H1 (cell line): ENCODE measurements at regions not wholly inside any gene's neighbourhood (a gene's known extent, or its start where the extent isn't known, plus 50 kb on each side); places are given as distances from the start of the nearest gene placed in this dataset.

ENCODE experiments used
- CTCF ChIA-PET: fragments of 300-600 bp; sonication (Branson Sonifier 250); formaldehyde crosslinking; loops from one replicate; lab custom pipeline; 2021; ENCODE audit not compliant: partially characterized antibody; lab: Charles Lee
- POLR2A ChIA-PET: fragments of 300-600 bp; sonication (Branson Sonifier 250); formaldehyde crosslinking; loops from one replicate; lab custom pipeline; 2021; ENCODE audit warnings: inconsistent platforms; ENCODE audit not compliant: partially characterized antibody; lab: Charles Lee
- DNase-seq, 2 experiments: peaks; one replicate each; pipeline versions ENCODE4 v3.0.0 to v3.0.0-alpha.2; 2010 to 2022; ENCODE audit warnings: low spot score in 2 of 2, low read depth in 1 of 2, mixed read lengths in 1 of 2
- FAIRE-seq: peaks from 2 replicates; lab custom pipeline; 2011; peaks lifted over from hg19 to GRCh38; lab: Jason Lieb, UNC
- H2AFZ ChIP-seq: 2 replicates; pipeline ENCODE4 v1.8.1; 2012; ENCODE audit warnings: low read length, inconsistent platforms
- H2AK5ac ChIP-seq: 2 replicates; pipeline ENCODE4 v1.6.1; 2013; ENCODE audit warnings: low read depth, low read length
- H2BK120ac ChIP-seq: replicated peaks from 2 replicates; pipeline ENCODE3; 2013; ENCODE audit warnings: low read depth, low read length, inconsistent platforms
- H2BK12ac ChIP-seq: 2 replicates; pipeline ENCODE4 v1.6.1; 2013; ENCODE audit warnings: low read depth, low read length
- H2BK15ac ChIP-seq: 2 replicates; pipeline ENCODE4 v1.6.1; 2013; ENCODE audit warnings: low read length
- H2BK20ac ChIP-seq: 2 replicates; pipeline ENCODE4 v1.6.1; 2013; ENCODE audit warnings: low read length
- H2BK5ac ChIP-seq: 2 replicates; pipeline ENCODE4 v1.6.1; 2013; ENCODE audit warnings: low read depth, low read length
- H3K14ac ChIP-seq: 2 replicates; pipeline ENCODE4 v1.6.1; 2013; ENCODE audit warnings: inconsistent platforms; ENCODE audit not compliant: insufficient read length
- H3K18ac ChIP-seq: 2 replicates; pipeline ENCODE4 v1.6.1; 2013; ENCODE audit warnings: low read length; ENCODE audit errors: extremely low read depth
- H3K23ac ChIP-seq: 2 replicates; pipeline ENCODE4 v1.6.1; 2013; ENCODE audit warnings: inconsistent platforms; ENCODE audit not compliant: insufficient read length
- H3K23me2 ChIP-seq: 2 replicates; pipeline ENCODE4 v1.6.1; 2013; ENCODE audit warnings: low read depth, low read length
- H3K27ac ChIP-seq: 2 replicates; pipeline ENCODE4 v1.6.1; 2011; ENCODE audit warnings: low read depth, low read length, inconsistent platforms
- H3K27me3 ChIP-seq, 4 experiments: replicated peaks in 1 of 4; 1 replicate in 1 of 4; 2 replicates in 3 of 4; pipeline versions ENCODE4 v1.6.1 to v1.8.1; 2011 to 2013; ENCODE audit warnings: low read length in 3 of 4, mild to moderate bottlenecking in 3 of 4, inconsistent platforms in 2 of 4, mixed read lengths in 2 of 4, moderate library complexity in 1 of 4; ENCODE audit not compliant: control insufficient read depth in 3 of 4, insufficient read depth in 3 of 4; ENCODE audit errors: extremely low read depth in 1 of 4
- H3K36me3 ChIP-seq, 4 experiments: 2 replicates each; pipeline versions ENCODE4 v1.6.1 to v1.8.1; 2011 to 2013; ENCODE audit warnings: mild to moderate bottlenecking in 4 of 4, low read length in 3 of 4, moderate library complexity in 2 of 4, control low read depth in 1 of 4, inconsistent platforms in 1 of 4; ENCODE audit not compliant: insufficient read depth in 4 of 4, control insufficient read depth in 2 of 4
- H3K4ac ChIP-seq: replicated peaks from 2 replicates; pipeline ENCODE3; 2013; ENCODE audit warnings: low read length, low read depth, mixed read lengths, inconsistent platforms; ENCODE audit not compliant: insufficient read length
- H3K4me1 ChIP-seq, 4 experiments: replicated peaks in 1 of 4; 1 replicate in 1 of 4; 2 replicates in 3 of 4; pipeline versions ENCODE4 v1.6.1 to v1.8.1; 2011 to 2013; ENCODE audit warnings: low read length in 3 of 4, inconsistent platforms in 2 of 4, mixed read lengths in 1 of 4; ENCODE audit not compliant: insufficient read depth in 4 of 4, control insufficient read depth in 3 of 4
- H3K4me2 ChIP-seq, 2 experiments: 2 replicates each; pipeline versions ENCODE4 v1.6.1 to v1.8.1; 2011 to 2013; ENCODE audit warnings: low read depth in 2 of 2, low read length in 2 of 2, control low read depth in 1 of 2, inconsistent platforms in 1 of 2, mild to moderate bottlenecking in 1 of 2; ENCODE audit not compliant: insufficient read depth in 1 of 2
- H3K4me3 ChIP-seq, 4 experiments: fragments of 200-600, 300-600 bp in 1 of 4; sonication (generic), shearing (Covaris generic), sonication (Bioruptor Twin) in 1 of 4; 2 replicates each; pipeline versions ENCODE4 v1.5.1 to v1.8.1; 2011 to 2016; ENCODE audit warnings: low read length in 4 of 4, low read depth in 3 of 4, control low read depth in 2 of 4, inconsistent platforms in 2 of 4, mild to moderate bottlenecking in 2 of 4, mixed read lengths in 1 of 4, moderate library complexity in 1 of 4; ENCODE audit not compliant: insufficient read depth in 2 of 4; ENCODE audit errors: extremely low read depth in 1 of 4
- H3K56ac ChIP-seq: replicated peaks from 2 replicates; pipeline ENCODE3; 2013; ENCODE audit warnings: low read depth, mild to moderate bottlenecking, mixed read lengths, low read length, inconsistent platforms; ENCODE audit not compliant: insufficient read length
- H3K79me1 ChIP-seq: 2 replicates; pipeline ENCODE4 v1.6.1; 2013; ENCODE audit warnings: low read depth, low read length, control low read depth
- H3K79me2 ChIP-seq, 2 experiments: 2 replicates each; pipeline versions ENCODE4 v1.6.1 to v1.8.1; 2012 to 2013; ENCODE audit warnings: low read length in 2 of 2, mild to moderate bottlenecking in 2 of 2, inconsistent platforms in 1 of 2; ENCODE audit not compliant: insufficient read depth in 2 of 2, control insufficient read depth in 1 of 2
- H3K9ac ChIP-seq, 4 experiments: replicated peaks in 1 of 4; 1 replicate in 1 of 4; 2 replicates in 3 of 4; pipeline versions ENCODE4 v1.6.1 to v1.8.1; 2011 to 2013; ENCODE audit warnings: low read depth in 3 of 4, low read length in 3 of 4, control low read depth in 2 of 4, mild to moderate bottlenecking in 2 of 4, moderate library complexity in 2 of 4, inconsistent platforms in 1 of 4; ENCODE audit errors: extremely low read depth in 1 of 4
- H3K9me3 ChIP-seq, 2 experiments: 2 replicates each; pipeline versions ENCODE4 v1.6.1 to v1.8.1; 2012 to 2013; ENCODE audit warnings: mild to moderate bottlenecking in 2 of 2, moderate library complexity in 2 of 2, control low read depth in 1 of 2, inconsistent platforms in 1 of 2, low read depth in 1 of 2, low read length in 1 of 2, mixed read lengths in 1 of 2; ENCODE audit not compliant: insufficient read depth in 2 of 2
- H4K20me1 ChIP-seq, 2 experiments: replicated peaks in 1 of 2; 2 replicates each; pipeline versions ENCODE3 to v1.8.1; 2011 to 2013; ENCODE audit warnings: inconsistent platforms in 2 of 2, low read length in 2 of 2, mild to moderate bottlenecking in 1 of 2; ENCODE audit not compliant: insufficient read depth in 2 of 2, control insufficient read depth in 1 of 2
- H4K5ac ChIP-seq: 2 replicates; pipeline ENCODE4 v1.6.1; 2013; ENCODE audit warnings: low read length, low read depth, mixed read lengths, inconsistent platforms; ENCODE audit not compliant: insufficient read length
- H4K8ac ChIP-seq: 2 replicates; pipeline ENCODE4 v1.8.0; 2013; ENCODE audit warnings: mild to moderate bottlenecking, moderate library complexity, low read length, inconsistent platforms; ENCODE audit not compliant: insufficient read depth; ENCODE audit errors: extremely low read depth
- H4K91ac ChIP-seq: replicated peaks from 2 replicates; pipeline ENCODE3; 2013; ENCODE audit warnings: low read length, mixed read lengths, inconsistent platforms; ENCODE audit not compliant: insufficient read length
- SP2 ChIP-seq: IDR thresholded peaks from 2 replicates; pipeline ENCODE4 v1.6.1; 2012; ENCODE audit warnings: mild to moderate bottlenecking, low read length, inconsistent platforms
- WGBS, 2 experiments: shearing (Covaris generic) in 1 of 2; methylation state at CpG; one replicate each; pipeline versions ENCODE4 v1.1.6 to v1.1.7; 2013 to 2015; ENCODE audit warnings: low lambda C conversion rate in 2 of 2, mixed read lengths in 2 of 2, inconsistent platforms in 1 of 2, low coverage in 1 of 2, missing lambda C conversion rate in 1 of 2; ENCODE audit not compliant: insufficient replicate concordance in 2 of 2, insufficient coverage in 1 of 2, insufficient read length in 1 of 2; ENCODE audit errors: extremely low coverage in 1 of 2, missing lambda C conversion rate in 1 of 2; 5-methylcytosine and 5-hydroxymethylcytosine counted together

- FAIRE-seq (no peak), DNase-seq (peak in 1 of 2 experiments; percentile 24)
- no peak overlapping the region for H3K4me3 ChIP-seq
- no peaks in the 10 kb centered on the region for H3K4me1 ChIP-seq
- no peaks in the 10 kb centered on the region for H3K9me3 ChIP-seq
- no peaks in the 10 kb centered on the region for H3K27me3 ChIP-seq
- H2AFZ ChIP-seq = 0 out of 2 replicates have a peak overlapping the region, but pooled peaks have one; percentile 76
- H4K5ac ChIP-seq = peak overlapping the region; percentile 25
- no peaks in the 10 kb centered on the region for H3K23me2 ChIP-seq
- peak overlapping the region; percentile 77 for H4K91ac ChIP-seq
- no peak overlapping the region for H2AK5ac ChIP-seq
- H2BK20ac ChIP-seq = no peak overlapping the region
- H3K79me2 ChIP-seq = no peaks in the 10 kb centered on the region
- no peak overlapping the region for H3K9ac ChIP-seq
- no peak overlapping the region for H2BK120ac ChIP-seq
- H2BK5ac ChIP-seq = peak overlapping the region; percentile 62; the same call in 1 of the 2 replicates
- no peak overlapping the region for H3K4me2 ChIP-seq
- H3K4ac ChIP-seq = peak overlapping the region; percentile 35
- H2BK15ac ChIP-seq = no peak overlapping the region; the same call in 1 of the 2 replicates
- H2BK12ac ChIP-seq = peak overlapping the region; percentile 50; the same call in 1 of the 2 replicates
- H3K56ac ChIP-seq = no peak overlapping the region
- H3K79me1 ChIP-seq = no peaks in the 10 kb centered on the region
- H3K36me3 ChIP-seq = no peaks in the 10 kb centered on the region
- no peak overlapping the region for H3K23ac ChIP-seq
- WGBS, 2 experiments = 96% methylated on average over 3 of the region's 3 CpGs; no CpG with 5 or more reads in 1 of the 2 experiments
- POLR2A ChIA-PET = no interaction called here
- no peak overlapping the region for H3K27ac ChIP-seq
- CTCF ChIA-PET = interaction anchor here (1.7 kb wide), 1 partner anchor 11 kb away, joined by 5 read pairs; no protein-coding TSS in a partner anchor
- H4K20me1 ChIP-seq = no peaks in the 10 kb centered on the region
- H3K18ac ChIP-seq = no peak overlapping the region
- no peak overlapping the region; the same call in 1 of the 2 replicates for H4K8ac ChIP-seq
- no peak overlapping the region for H3K14ac ChIP-seq
- no peak for TF ChIP-seq SP2
These were observed 68.1 kb downstream of the CRYGS start for GRCh38 chr3:186476044-186476468.
